ENCODE measurements at regions not wholly inside any gene's neighbourhood (a gene's known extent, or its start where the extent isn't known, plus 50 kb on each side); places are given as distances from the start of the nearest gene placed in this dataset.

GRCh38 chr7:45293295-45293942 is 135.8 kb downstream of the RAMP3 start:
- TF ChIP-seq CTCF (IDR thresholded peaks at IDR 0.05) (no peak), REST (IDR thresholded peaks at IDR 0.05; ENCODE audit: insufficient read depth in 1 of 2, low read depth in 2 of 2, low read length in 1 of 2) (no peak)
